MCF 10A (cell line): ENCODE measurements at regions not wholly inside any gene's neighbourhood (a gene's known extent, or its start where the extent isn't known, plus 50 kb on each side); places are given as distances from the start of the nearest gene placed in this dataset.
A peak's percentile ranks its signal among the peaks of the same experiment; 100 is the strongest.

ENCODE experiments used
- BruUV-seq: library from RNA; stranded (reverse); fragments of 400-500 nt; replicated peaks from 2 replicates; lab custom pipeline; 2021; lab: Mats Ljungman, UMichigan
- CTCF ChIA-PET: fragments of 300-600 bp; sonication (Branson Sonifier 250); formaldehyde crosslinking; extraction: SDS; loops from one replicate; lab custom pipeline; 2021; ENCODE audit warnings: antibody characterized with exemption, inconsistent platforms; lab: Yijun Ruan, JAX
- POLR2A ChIA-PET: fragments of 300-600, 350-650 bp; sonication (Branson Sonifier 250); formaldehyde crosslinking; extraction: SDS; loops from one replicate; lab custom pipeline; 2020; ENCODE audit warnings: antibody characterized with exemption, inconsistent platforms; lab: Yijun Ruan, JAX
- DNase-seq: peaks from one replicate; pipeline ENCODE4 v3.0.0-alpha.2; 2018; ENCODE audit not compliant: unreplicated experiment
- H3K27ac Mint-ChIP-seq: one replicate; pipeline ENCODE4 v1.8.0; 2022; ENCODE audit warnings: mild to moderate bottlenecking, low read depth, mixed read lengths; ENCODE audit not compliant: unreplicated experiment
- H3K27me3 Mint-ChIP-seq: one replicate; pipeline ENCODE4 v1.8.0; 2022; ENCODE audit warnings: mixed read lengths; ENCODE audit not compliant: insufficient read depth, unreplicated experiment
- H3K36me3 Mint-ChIP-seq: one replicate; pipeline ENCODE4 v1.8.0; 2022; ENCODE audit warnings: mild to moderate bottlenecking, moderate library complexity, mixed read lengths; ENCODE audit not compliant: insufficient read depth, unreplicated experiment
- H3K4me1 Mint-ChIP-seq: one replicate; pipeline ENCODE4 v1.8.0; 2022; ENCODE audit warnings: mixed read lengths; ENCODE audit not compliant: insufficient read depth, unreplicated experiment
- H3K4me3 Mint-ChIP-seq: one replicate; pipeline ENCODE4 v1.8.0; 2022; ENCODE audit warnings: mild to moderate bottlenecking, moderate library complexity, mixed read lengths; ENCODE audit not compliant: unreplicated experiment
- H3K9me3 Mint-ChIP-seq: one replicate; pipeline ENCODE4 v1.8.0; 2022; ENCODE audit warnings: mixed read lengths; ENCODE audit not compliant: unreplicated experiment
- CTCF ChIP-seq: fragments of 200-600 bp; IDR thresholded peaks from one replicate; pipeline ENCODE4 v1.8.0; 2022; ENCODE audit warnings: antibody characterized with exemption, mild to moderate bottlenecking; ENCODE audit not compliant: unreplicated experiment
- intact Hi-C: fragments of 100-400 bp; cut with micrococcal nuclease; formaldehyde crosslinking; loops from 2 replicates; pipeline ENCODE4 v1.14.1; 2022

GRCh38 chr3:165641569-165642310 lies 195.5 kb downstream of the BCHE start:
- H3K27ac Mint-ChIP-seq, result peak overlapping the region; percentile 93
- ChIA-PET CTCF (interaction anchor here (0.7 kb wide), 2 partner anchors 177 to 657 kb away, joined by 3 read pairs; no protein-coding TSS in a partner anchor), POLR2A (interaction anchor here (1.2 to 1.4 kb wide), 2 partner anchors 43 to 214 kb away, joined by 3 to 4 read pairs; no protein-coding TSS in a partner anchor)
- H3K27me3 Mint-ChIP-seq, result no peaks in the 10 kb centered on the region
- TF ChIP-seq CTCF, result no peak
- BruUV-seq, result no TSS peak
- intact Hi-C loops, result no loop called here
- H3K4me3 Mint-ChIP-seq, result no peak overlapping the region
- H3K36me3 Mint-ChIP-seq, result no peaks in the 10 kb centered on the region
- no peak for DNase-seq
- peaks cover 29% of the 10 kb centered on the region for H3K4me1 Mint-ChIP-seq
- H3K9me3 Mint-ChIP-seq, result no peaks in the 10 kb centered on the region

GRCh38 chr3:165640970-165641369 lies 196.3 kb downstream of the BCHE start:
- no TSS peak for BruUV-seq
- H3K27ac Mint-ChIP-seq, result no peak overlapping the region
- intact Hi-C loops, result no loop called here
- H3K4me1 Mint-ChIP-seq, result peaks cover 33% of the 10 kb centered on the region
- POLR2A ChIA-PET, result interaction anchor here (0.7 to 1.2 kb wide), 2 partner anchors 89 to 214 kb away, joined by 3 read pairs; no protein-coding TSS in a partner anchor
- no peaks in the 10 kb centered on the region for H3K36me3 Mint-ChIP-seq
- CTCF ChIA-PET, result interaction anchor here (0.7 kb wide), 1 partner anchor 178 kb away, joined by 3 read pairs; no protein-coding TSS in a partner anchor
- peak; percentile 21 for DNase-seq
- no peak for TF ChIP-seq CTCF
- no peaks in the 10 kb centered on the region for H3K9me3 Mint-ChIP-seq
- H3K27me3 Mint-ChIP-seq, result no peaks in the 10 kb centered on the region
- H3K4me3 Mint-ChIP-seq, result no peak overlapping the region

- Mint-ChIP-seq H3K36me3 (no peaks in the 10 kb centered on the region), H3K4me1 (peaks cover 35% of the 10 kb centered on the region), H3K27me3 (no peaks in the 10 kb centered on the region), H3K9me3 (no peaks in the 10 kb centered on the region), H3K27ac (no peak overlapping the region), H3K4me3 (no peak overlapping the region)
- intact Hi-C loops, result no loop called here
- no peak for TF ChIP-seq CTCF
- POLR2A ChIA-PET, result no interaction called here
- no TSS peak for BruUV-seq
- CTCF ChIA-PET, result interaction anchor here (1.4 kb wide), 1 partner anchor 16 kb away, joined by 3 read pairs; no protein-coding TSS in a partner anchor
- no peak for DNase-seq
Observed at GRCh38 chr3:165640031-165640430, 197.2 kb downstream of the BCHE start.

GRCh38 chr3:165638034-165638433 lies 199.2 kb downstream of the BCHE start:
- no peak for TF ChIP-seq CTCF
- ChIA-PET POLR2A (interaction anchor here (0.7 kb wide), 1 partner anchor 307 kb away, joined by 3 read pairs; no protein-coding TSS in a partner anchor), CTCF (interaction anchor here (0.6 to 0.7 kb wide), 2 partner anchors 13 to 217 kb away, joined by 3 read pairs; no protein-coding TSS in a partner anchor)
- H3K27me3 Mint-ChIP-seq, result no peaks in the 10 kb centered on the region
- BruUV-seq, result no TSS peak
- H3K4me1 Mint-ChIP-seq, result peaks cover 31% of the 10 kb centered on the region
- H3K4me3 Mint-ChIP-seq, result no peak overlapping the region
- intact Hi-C loops, result no loop called here
- peak; percentile 27 for DNase-seq
- no peaks in the 10 kb centered on the region for H3K9me3 Mint-ChIP-seq
- H3K27ac Mint-ChIP-seq, result no peak overlapping the region
- H3K36me3 Mint-ChIP-seq, result no peaks in the 10 kb centered on the region
